Suprapubic skin (tissue), 4 donors: ENCODE measurements at regions not wholly inside any gene's neighbourhood (a gene's known extent, or its start where the extent isn't known, plus 50 kb on each side); places are given as distances from the start of the nearest gene placed in this dataset.

Experiments
- CTCF ChIP-seq, 2 donors: fragments of 200-600 bp in 1 of 2; fragments of 450-650 bp in 1 of 2; sonication (generic) in 1 of 2; IDR thresholded peaks; one replicate each; pipeline ENCODE4 v1.5.1; 2016 to 2019; ENCODE audit warnings: antibody characterized with exemption in 2 of 2, mild to moderate bottlenecking in 1 of 2, moderate library complexity in 1 of 2
- POLR2A ChIP-seq, 2 donors: fragments of 450-650 bp; IDR thresholded peaks; one replicate each; pipeline ENCODE4 v1.6.1; 2017; ENCODE audit warnings: antibody characterized with exemption in 2 of 2, mild to moderate bottlenecking in 2 of 2, moderate library complexity in 2 of 2
- POLR2AphosphoS5 ChIP-seq, 3 donors: sonication (generic); formaldehyde crosslinking; IDR thresholded peaks; one replicate each; pipeline ENCODE4 v1.6.1; 2017; ENCODE audit warnings: antibody characterized with exemption in 3 of 3

GRCh38 chr18:78740876-78741275, 238.7 kb upstream of the SALL3 start:
- TF ChIP-seq CTCF (IDR thresholded peaks at IDR 0.05): no peak
- TF ChIP-seq POLR2AphosphoS5 (IDR thresholded peaks at IDR 0.05): no peak
- TF ChIP-seq POLR2A (IDR thresholded peaks at IDR 0.05): no peak
